ENCODE measurements at regions not wholly inside any gene's neighbourhood (a gene's known extent, or its start where the extent isn't known, plus 50 kb on each side); places are given as distances from the start of the nearest gene placed in this dataset.
"Not testable (repeated sequence)": the region's sequence is repeated elsewhere in the genome, so short reads cannot be mapped to it uniquely, and the experiment has no call there.

DNA sequence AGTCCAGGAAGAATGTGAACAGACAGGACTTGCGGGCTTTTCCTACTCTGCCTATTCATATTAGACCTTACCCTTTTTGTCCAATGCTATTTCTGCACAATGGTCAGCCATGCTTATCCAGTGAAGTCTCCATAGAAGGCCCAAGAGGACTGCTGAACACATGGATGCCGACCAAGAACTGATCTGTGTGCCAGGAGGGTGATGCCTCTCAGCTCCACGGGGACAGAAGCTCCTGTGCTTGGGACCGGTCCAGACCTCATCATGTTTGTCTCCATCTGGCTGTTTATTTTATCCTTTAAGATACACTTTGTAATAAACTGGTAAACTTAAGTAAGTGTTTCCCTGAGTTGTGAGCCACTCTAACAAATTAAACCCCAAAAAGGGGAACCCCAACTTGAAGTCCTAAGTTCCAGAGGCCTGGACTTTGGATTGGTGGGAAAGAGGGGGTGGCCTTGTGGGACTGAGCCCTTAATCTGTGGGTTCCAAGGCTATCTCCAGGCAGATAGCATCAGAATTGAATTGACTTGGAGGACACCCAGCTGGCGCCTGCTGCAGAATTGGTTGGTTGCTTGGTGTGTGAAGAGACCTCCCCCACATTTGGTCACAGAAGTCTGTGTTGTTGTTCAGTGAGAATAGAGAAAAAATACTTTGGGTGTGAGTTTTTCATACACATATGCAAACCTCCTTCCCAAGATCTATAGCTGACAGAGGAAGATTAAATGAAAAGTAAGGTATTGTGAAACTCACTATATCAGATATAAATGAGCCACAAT, 57.9 kb upstream of the ANKH start:
- H3K27me3 Mint-ChIP-seq: peaks cover 2 to 12% of the 10 kb centered on the region in 2 donors
- H3K27ac Mint-ChIP-seq: no peak overlapping the region
- H3K4me3 Mint-ChIP-seq: no peak overlapping the region
- ATAC-seq (no peak), DNase-seq (ENCODE audit: low spot score) (no peak)
- no peaks in the 10 kb centered on the region for H3K9me3 Mint-ChIP-seq
- H3K4me1 Mint-ChIP-seq (ENCODE audit: low read depth in 2 of 2): no peaks in the 10 kb centered on the region
- H3K36me3 Mint-ChIP-seq: no peaks in the 10 kb centered on the region

DNA sequence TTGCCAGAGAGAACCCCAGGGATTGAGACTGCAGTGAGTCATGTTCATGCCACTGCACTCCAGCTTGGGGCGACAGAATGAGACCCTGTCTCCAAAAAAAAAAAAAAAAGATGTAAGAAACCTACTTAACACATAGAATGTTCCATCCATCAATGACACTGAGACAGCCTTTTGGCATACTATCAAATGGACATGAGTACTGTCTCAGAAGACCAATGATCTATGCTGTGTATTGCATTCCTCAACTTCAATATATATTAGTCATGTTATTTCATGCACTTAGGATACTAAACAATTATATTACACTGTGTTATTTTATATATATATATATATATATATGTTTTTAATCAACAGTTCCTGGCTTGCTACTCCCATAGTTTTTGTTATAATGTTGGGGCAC, 57.1 kb upstream of the ANKH start:
- no peak for DNase-seq (ENCODE audit: low spot score)
- ATAC-seq: no peak

DNA sequence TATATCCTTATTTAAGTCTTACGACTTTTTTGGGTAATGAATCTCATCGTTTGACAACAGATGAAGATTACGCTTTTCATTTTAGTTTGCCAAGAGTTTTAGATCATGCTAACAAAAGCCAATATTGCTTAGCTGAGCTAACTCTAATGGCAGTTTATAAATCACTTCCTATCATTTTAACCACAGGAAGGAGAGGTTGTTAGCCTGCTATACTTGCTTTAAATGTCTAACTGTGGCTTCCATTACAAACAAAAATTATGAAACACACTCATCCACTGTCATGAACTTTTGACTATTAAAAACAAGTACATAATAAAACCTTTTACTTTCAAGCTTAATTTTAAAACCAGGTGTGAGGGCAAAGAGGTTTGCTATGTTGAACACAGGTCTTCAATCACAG, 53.7 kb upstream of the ANKH start:
- Mint-ChIP-seq H3K36me3 (no peaks in the 10 kb centered on the region), H3K27me3 (peaks cover 2 to 15% of the 10 kb centered on the region in 2 donors)

More for the DNA sequence above, 57.1 kb upstream of the ANKH start:
- no peaks in the 10 kb centered on the region for H3K9me3 Mint-ChIP-seq
- no peak overlapping the region for H3K4me3 Mint-ChIP-seq
- H3K4me1 Mint-ChIP-seq (ENCODE audit: low read depth in 2 of 2): no peaks in the 10 kb centered on the region
- H3K27me3 Mint-ChIP-seq: peaks cover 2 to 15% of the 10 kb centered on the region in 2 donors
- no peak overlapping the region for H3K27ac Mint-ChIP-seq
- H3K36me3 Mint-ChIP-seq: no peaks in the 10 kb centered on the region

DNA sequence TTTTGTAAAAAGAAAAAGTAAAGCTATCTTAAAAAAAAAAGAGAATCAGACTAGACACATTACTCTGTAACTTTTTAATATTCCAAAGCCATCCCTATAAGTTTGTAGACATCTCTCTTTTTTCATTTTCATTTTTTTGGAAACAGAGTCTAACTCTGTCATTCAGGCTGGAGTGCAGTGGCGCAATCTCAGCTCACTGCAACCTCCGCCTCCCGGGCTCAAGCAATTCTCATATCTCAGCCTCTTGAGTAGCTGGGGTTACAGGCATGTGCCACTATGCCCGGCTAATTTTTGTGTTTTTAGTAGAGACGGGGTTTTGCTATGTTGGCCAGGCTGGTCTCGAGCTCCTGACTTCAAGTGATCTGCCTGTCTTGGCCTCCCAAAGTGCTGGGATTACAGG, 51.4 kb upstream of the ANKH start:
- H3K27ac Mint-ChIP-seq; H3K4me1 Mint-ChIP-seq (ENCODE audit: low read depth in 2 of 2); H3K9me3 Mint-ChIP-seq; ATAC-seq; H3K4me3 Mint-ChIP-seq; DNase-seq (ENCODE audit: low spot score); H3K36me3 Mint-ChIP-seq: not testable (repeated sequence)
- peaks cover 3 to 13% of the 10 kb centered on the region in 2 donors for H3K27me3 Mint-ChIP-seq

More for the DNA sequence above, 53.7 kb upstream of the ANKH start:
- Mint-ChIP-seq H3K27ac (no peak overlapping the region), H3K9me3 (no peaks in the 10 kb centered on the region), H3K4me3 (peak overlapping the region; percentile 34), H3K4me1 (ENCODE audit: low read depth in 2 of 2) (no peaks in the 10 kb centered on the region)
- no peak for DNase-seq (ENCODE audit: low spot score)
- ATAC-seq: no peak

DNA sequence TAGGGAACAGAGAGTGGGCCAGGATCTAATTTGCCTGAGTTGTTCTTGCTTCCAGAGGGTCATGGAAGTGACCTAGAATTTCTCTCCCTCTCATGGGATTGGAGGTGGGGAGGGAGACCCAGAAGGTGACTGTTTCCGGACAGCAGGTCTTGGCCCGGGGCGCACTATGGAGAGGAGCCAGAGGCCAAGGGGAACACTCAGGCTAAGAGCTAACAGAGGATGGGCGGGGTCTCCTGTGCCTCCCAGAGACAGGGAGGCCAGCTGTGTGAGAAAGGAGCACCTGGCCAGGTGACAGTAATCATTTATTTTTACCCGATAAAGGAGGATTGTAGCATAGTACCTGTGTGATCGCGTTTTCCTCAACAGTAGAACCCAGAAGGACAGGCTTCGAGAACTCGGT, 50.9 kb upstream of the ANKH start:
- H3K4me1 Mint-ChIP-seq (ENCODE audit: low read depth in 2 of 2): no peaks in the 10 kb centered on the region
- no peak overlapping the region for H3K4me3 Mint-ChIP-seq
- no peak overlapping the region for H3K27ac Mint-ChIP-seq
- peaks cover 3 to 13% of the 10 kb centered on the region in 2 donors for H3K27me3 Mint-ChIP-seq
- DNase-seq (ENCODE audit: low spot score) (no peak), ATAC-seq (no peak)
- no peaks in the 10 kb centered on the region for H3K36me3 Mint-ChIP-seq
- no peaks in the 10 kb centered on the region for H3K9me3 Mint-ChIP-seq

Data from natural killer cell treated with Interleukin-12 subunit alpha and Interleukin-12 subunit beta and Interleukin-15 and Interleukin-18, amount 100 ng/mL, for 72 hours (primary cell).